Trophoblast cell (in vitro differentiated cells and primary cell): ENCODE measurements at regions not wholly inside any gene's neighbourhood (a gene's known extent, or its start where the extent isn't known, plus 50 kb on each side); places are given as distances from the start of the nearest gene placed in this dataset.

Experiments
- DNase-seq, 2 donors: peaks; one replicate each; pipeline ENCODE4 v3.0.0-alpha.2; 2016
- H2AFZ ChIP-seq: 2 replicates; pipeline ENCODE4 v1.6.1; 2013; ENCODE audit warnings: low read length, moderate library complexity, mild to moderate bottlenecking; ENCODE audit not compliant: insufficient read depth, poor library complexity
- H2AK5ac ChIP-seq: 2 replicates; pipeline ENCODE4 v1.6.1; 2013; ENCODE audit warnings: mild to moderate bottlenecking, low read length
- H2BK120ac ChIP-seq: 2 replicates; pipeline ENCODE4 v1.6.1; 2013; ENCODE audit warnings: low read length, mild to moderate bottlenecking, moderate library complexity; ENCODE audit not compliant: insufficient read depth, poor library complexity
- H2BK12ac ChIP-seq: 2 replicates; pipeline ENCODE4 v1.6.1; 2013; ENCODE audit warnings: mild to moderate bottlenecking, low read length, moderate library complexity
- H2BK5ac ChIP-seq: 2 replicates; pipeline ENCODE4 v1.6.1; 2013; ENCODE audit warnings: low read length, low read depth, moderate library complexity, mild to moderate bottlenecking; ENCODE audit not compliant: poor library complexity
- H3K14ac ChIP-seq: 2 replicates; pipeline ENCODE4 v1.6.1; 2013; ENCODE audit warnings: mild to moderate bottlenecking, low read length
- H3K18ac ChIP-seq: 2 replicates; pipeline ENCODE4 v1.6.1; 2013; ENCODE audit warnings: mild to moderate bottlenecking, low read length
- H3K23ac ChIP-seq: 2 replicates; pipeline ENCODE4 v1.6.1; 2013; ENCODE audit warnings: low read length
- H3K27ac ChIP-seq: 2 replicates; pipeline ENCODE4 v1.5.1; 2013; ENCODE audit warnings: low read depth, mild to moderate bottlenecking, inconsistent platforms, low read length, moderate library complexity
- H3K27me3 ChIP-seq: 2 replicates; pipeline ENCODE4 v1.6.1; 2013; ENCODE audit warnings: inconsistent platforms, mild to moderate bottlenecking, low read length, moderate library complexity; ENCODE audit not compliant: insufficient read depth
- H3K36me3 ChIP-seq, 2 experiments: 1 replicate in 1 of 2; 2 replicates in 1 of 2; pipeline ENCODE4 v1.6.1; 2013; ENCODE audit warnings: low read length in 2 of 2, mild to moderate bottlenecking in 2 of 2, moderate library complexity in 1 of 2; ENCODE audit not compliant: insufficient read depth in 2 of 2, control insufficient read depth in 1 of 2
- H3K4ac ChIP-seq: 2 replicates; pipeline ENCODE4 v1.6.1; 2013; ENCODE audit warnings: low read depth, mild to moderate bottlenecking, low read length, moderate library complexity
- H3K4me1 ChIP-seq, 2 experiments: 1 replicate in 1 of 2; 2 replicates in 1 of 2; pipeline ENCODE4 v1.6.1; 2013; ENCODE audit warnings: low read length in 2 of 2, mild to moderate bottlenecking in 2 of 2, moderate library complexity in 1 of 2; ENCODE audit not compliant: insufficient read depth in 2 of 2, control insufficient read depth in 1 of 2
- H3K4me2 ChIP-seq: 2 replicates; pipeline ENCODE4 v1.6.1; 2013; ENCODE audit warnings: inconsistent platforms, mild to moderate bottlenecking, low read length, moderate library complexity
- H3K4me3 ChIP-seq: 2 replicates; pipeline ENCODE4 v1.5.1; 2013; ENCODE audit warnings: mild to moderate bottlenecking, low read depth, low read length, inconsistent platforms
- H3K79me1 ChIP-seq: one replicate; pipeline ENCODE4 v1.6.1; 2013; ENCODE audit warnings: low read length
- H3K79me2 ChIP-seq: 2 replicates; pipeline ENCODE4 v1.6.1; 2013; ENCODE audit warnings: low read length, mild to moderate bottlenecking; ENCODE audit not compliant: control insufficient read depth, insufficient read depth, poor library complexity
- H3K9ac ChIP-seq: 2 replicates; pipeline ENCODE4 v1.6.1; 2013; ENCODE audit warnings: mild to moderate bottlenecking, low read length
- H3K9me3 ChIP-seq: 2 replicates; pipeline ENCODE4 v1.6.1; 2013; ENCODE audit warnings: low read depth, mild to moderate bottlenecking, control low read depth, inconsistent platforms, low read length; ENCODE audit not compliant: insufficient read depth
- H4K12ac ChIP-seq: 2 replicates; pipeline ENCODE4 v1.6.1; 2013; ENCODE audit warnings: low read depth, mild to moderate bottlenecking, low read length, moderate library complexity
- H4K8ac ChIP-seq: 2 replicates; pipeline ENCODE4 v1.6.1; 2013; ENCODE audit warnings: low read depth, mild to moderate bottlenecking, low read length, moderate library complexity
- H4K91ac ChIP-seq: one replicate; pipeline ENCODE4 v1.6.1; 2013; ENCODE audit warnings: low read depth, mild to moderate bottlenecking, low read length, moderate library complexity
- WGBS: extraction: QIAGEN DNeasy Blood & Tissue Kit; methylation state at CpG from one replicate; pipeline ENCODE4 v1.1.7; 2013; ENCODE audit warnings: missing lambda C conversion rate; ENCODE audit not compliant: insufficient read length, insufficient coverage; ENCODE audit errors: extremely low coverage; 5-methylcytosine and 5-hydroxymethylcytosine counted together

DNA sequence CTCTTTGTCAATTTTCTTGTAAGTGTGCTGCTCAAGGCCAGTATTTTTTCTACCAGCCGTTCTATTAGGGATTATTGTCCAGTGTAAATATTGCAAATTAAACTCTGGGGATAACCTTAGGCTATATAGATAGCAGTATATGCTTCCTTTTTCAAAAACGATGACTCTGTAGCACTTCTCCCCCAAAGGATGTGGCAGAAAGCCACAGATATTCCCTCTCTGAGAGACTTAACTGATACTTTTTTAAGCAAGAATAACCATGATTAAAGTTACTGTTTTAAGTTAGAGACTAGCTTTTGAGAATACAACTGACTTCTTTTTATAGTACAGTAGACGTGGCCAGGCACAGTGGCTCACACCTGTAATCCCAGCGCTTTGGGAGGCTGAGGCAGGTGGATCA lies 130.0 kb downstream of the FHIP1A start:
- H2AFZ ChIP-seq, result no peak overlapping the region
- WGBS, result no CpG with 5 or more reads among the region's 4 CpGs
- no peak for DNase-seq
- no peak overlapping the region for H3K4ac ChIP-seq
- no peak overlapping the region for H4K8ac ChIP-seq
- no peaks in the 10 kb centered on the region for H3K79me2 ChIP-seq
- H3K9me3 ChIP-seq, result no peaks in the 10 kb centered on the region
- no peaks in the 10 kb centered on the region for H3K27me3 ChIP-seq
- H2BK5ac ChIP-seq, result no peak overlapping the region
- H3K23ac ChIP-seq, result no peak overlapping the region
- no peak overlapping the region for H3K18ac ChIP-seq
- no peak overlapping the region for H2AK5ac ChIP-seq
- no peak overlapping the region for H4K91ac ChIP-seq
- no peaks in the 10 kb centered on the region for H3K36me3 ChIP-seq
- H2BK12ac ChIP-seq, result no peak overlapping the region
- H2BK120ac ChIP-seq, result no peak overlapping the region
- no peak overlapping the region for H3K27ac ChIP-seq
- H3K4me3 ChIP-seq, result no peak overlapping the region
- no peaks in the 10 kb centered on the region for H3K79me1 ChIP-seq
- H3K4me1 ChIP-seq, result peaks cover 0 to 9% of the 10 kb centered on the region in 2 experiments
- no peak overlapping the region for H3K14ac ChIP-seq
- no peak overlapping the region for H4K12ac ChIP-seq
- H3K4me2 ChIP-seq, result no peak overlapping the region
- H3K9ac ChIP-seq, result no peak overlapping the region

- Histone ChIP-seq H3K9me3 (no peaks in the 10 kb centered on the region), H3K18ac (no peak overlapping the region), H3K79me1 (no peaks in the 10 kb centered on the region), H4K91ac (no peak overlapping the region), H2BK120ac (no peak overlapping the region), H2BK5ac (no peak overlapping the region), H3K4me2 (no peak overlapping the region), H2BK12ac (no peak overlapping the region), H3K4ac (no peak overlapping the region), H3K9ac (no peak overlapping the region), H4K8ac (no peak overlapping the region), H2AK5ac (no peak overlapping the region), H3K27me3 (no peaks in the 10 kb centered on the region), H3K23ac (no peak overlapping the region), H3K4me1 (peaks cover 0 to 9% of the 10 kb centered on the region in 2 experiments), H2AFZ (no peak overlapping the region), H4K12ac (no peak overlapping the region), H3K4me3 (no peak overlapping the region), H3K14ac (no peak overlapping the region), H3K27ac (no peak overlapping the region), H3K36me3 (no peaks in the 10 kb centered on the region), H3K79me2 (no peaks in the 10 kb centered on the region)
- peak in 1 of 2 donors; percentile 22 for DNase-seq
- no CpG with 5 or more reads among the region's 3 CpGs for WGBS
These were observed 131.9 kb downstream of the FHIP1A start for GRCh38 chr4:151540728-151541388.

DNA sequence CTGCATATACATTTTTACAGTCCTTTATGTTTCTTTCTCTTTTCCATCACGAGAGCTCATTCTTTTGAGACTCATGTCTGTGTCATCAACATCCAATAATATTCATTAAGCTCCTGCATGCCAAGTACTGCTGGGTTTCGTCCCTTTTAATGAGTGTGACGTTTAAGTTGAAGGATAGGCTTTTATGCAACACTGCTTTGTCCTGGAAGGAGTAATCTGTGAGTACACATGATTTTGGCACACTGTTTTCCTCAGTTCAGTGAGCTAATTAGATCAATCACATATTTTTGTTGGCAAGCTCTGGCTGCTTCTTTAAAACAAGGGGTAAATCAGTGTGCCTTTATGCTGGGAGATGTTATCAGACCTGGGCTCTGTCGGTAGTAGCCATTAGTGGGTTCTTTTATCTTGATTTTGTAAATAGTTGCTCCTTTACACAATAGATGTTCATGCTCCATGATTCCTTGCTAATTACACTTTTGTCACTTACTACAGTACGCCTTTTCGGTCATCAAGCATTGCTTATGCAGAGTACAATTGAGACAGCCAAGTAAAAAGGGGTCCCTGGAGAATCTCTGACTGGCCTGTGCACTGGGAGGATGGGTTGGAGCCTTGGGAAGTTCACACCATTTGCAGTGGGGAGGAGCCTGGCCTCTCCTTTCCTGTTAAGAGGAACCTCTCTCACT lies 132.6 kb downstream of the FHIP1A start:
- DNase-seq, result no peak
- no peaks in the 10 kb centered on the region for H3K79me1 ChIP-seq

DNA sequence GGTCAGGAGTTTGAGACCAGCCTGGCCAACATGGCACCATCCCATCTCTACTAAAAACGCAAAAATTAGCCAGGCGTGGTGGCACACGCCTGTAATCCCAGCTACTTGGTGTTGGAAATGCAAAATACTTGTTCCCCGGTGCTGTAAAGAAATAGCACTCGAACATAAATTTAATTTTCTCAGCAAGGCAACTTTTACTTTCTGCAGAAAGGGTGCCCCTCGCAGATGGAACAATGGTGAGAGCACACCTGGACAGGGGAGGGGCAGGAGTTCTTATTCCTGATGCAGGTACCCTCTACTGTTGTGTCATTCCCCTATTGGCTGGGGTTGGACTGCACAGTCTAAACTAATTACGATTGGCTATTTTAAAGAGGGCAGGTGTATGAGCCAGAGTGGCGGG lies 139.7 kb downstream of the FHIP1A start:
- Histone ChIP-seq H3K4me3 (no peak overlapping the region), H4K12ac (no peak overlapping the region), H2AFZ (no peak overlapping the region), H3K27ac (no peak overlapping the region), H3K9me3 (peaks cover 8% of the 10 kb centered on the region), H3K14ac (no peak overlapping the region), H3K4me2 (no peak overlapping the region), H3K23ac (no peak overlapping the region), H3K27me3 (no peaks in the 10 kb centered on the region), H2BK5ac (no peak overlapping the region), H2BK120ac (no peak overlapping the region), H3K79me1 (no peaks in the 10 kb centered on the region), H3K18ac (no peak overlapping the region), H3K9ac (no peak overlapping the region), H4K8ac (no peak overlapping the region), H3K4ac (no peak overlapping the region), H3K79me2 (no peaks in the 10 kb centered on the region), H4K91ac (no peak overlapping the region), H2BK12ac (no peak overlapping the region), H3K4me1 (no peaks in the 10 kb centered on the region), H3K36me3 (peaks cover 0 to 2% of the 10 kb centered on the region in 2 experiments), H2AK5ac (no peak overlapping the region)
- DNase-seq, result no peak
- WGBS, result no CpG with 5 or more reads among the region's 8 CpGs

More for the DNA sequence above, 132.6 kb downstream of the FHIP1A start:
- no peak overlapping the region for H2BK12ac ChIP-seq
- H3K18ac ChIP-seq, result no peak overlapping the region
- H2BK120ac ChIP-seq, result no peak overlapping the region
- no peak overlapping the region for H3K14ac ChIP-seq
- H3K23ac ChIP-seq, result no peak overlapping the region
- H3K4ac ChIP-seq, result no peak overlapping the region
- no peak overlapping the region for H3K9ac ChIP-seq
- no peak overlapping the region for H3K4me3 ChIP-seq
- no peaks in the 10 kb centered on the region for H3K36me3 ChIP-seq
- no peak overlapping the region for H2AK5ac ChIP-seq
- no peaks in the 10 kb centered on the region for H3K9me3 ChIP-seq
- peaks cover 0 to 9% of the 10 kb centered on the region in 2 experiments for H3K4me1 ChIP-seq
- no peak overlapping the region for H4K12ac ChIP-seq
- no CpG with 5 or more reads among the region's 6 CpGs for WGBS
- no peaks in the 10 kb centered on the region for H3K79me2 ChIP-seq
- no peak overlapping the region for H2AFZ ChIP-seq
- no peak overlapping the region for H3K4me2 ChIP-seq
- no peak overlapping the region for H4K91ac ChIP-seq
- H2BK5ac ChIP-seq, result no peak overlapping the region
- H3K27ac ChIP-seq, result no peak overlapping the region
- H4K8ac ChIP-seq, result no peak overlapping the region
- H3K27me3 ChIP-seq, result no peaks in the 10 kb centered on the region
